Esophagus muscularis mucosa (tissue), 4 donors: ENCODE measurements at regions not wholly inside any gene's neighbourhood (a gene's known extent, or its start where the extent isn't known, plus 50 kb on each side); places are given as distances from the start of the nearest gene placed in this dataset.

Source experiments
- DNase-seq: peaks from one replicate; pipeline ENCODE4 v3.0.0-alpha.2; 2017; ENCODE audit errors: extremely low spot score
- H3K27ac ChIP-seq, 4 donors: fragments of 200-600 bp; sonication (generic); replicated peaks in 1 of 4; 1 replicate in 3 of 4; 2 replicates in 1 of 4; pipeline ENCODE4 v1.5.1; 2016 to 2019; ENCODE audit warnings: mild to moderate bottlenecking in 1 of 4
- H3K27me3 ChIP-seq, 4 donors: fragments of 200-600 bp; sonication (generic); one replicate each; pipeline versions ENCODE4 v1.5.1 to v1.6.0; 2016 to 2019
- H3K36me3 ChIP-seq, 4 donors: fragments of 200-600 bp; sonication (generic); one replicate each; pipeline ENCODE4 v1.5.1; 2016 to 2019
- H3K4me1 ChIP-seq, 4 donors: fragments of 200-600 bp; sonication (generic); one replicate each; pipeline ENCODE4 v1.5.1; 2016 to 2019
- H3K4me3 ChIP-seq, 4 donors: fragments of 200-600 bp; sonication (generic); 1 replicate in 2 of 4; 2 replicates in 2 of 4; pipeline ENCODE4 v1.5.1; 2016 to 2019; ENCODE audit warnings: mild to moderate bottlenecking in 4 of 4, moderate library complexity in 1 of 4
- H3K9me3 ChIP-seq, 4 donors: fragments of 200-600 bp; sonication (generic); 1 replicate in 3 of 4; 2 replicates in 1 of 4; pipeline ENCODE4 v1.5.1; 2016 to 2019
- CTCF ChIP-seq, 3 experiments: fragments of 200-600 bp in 2 of 3; fragments of 450-650 bp in 1 of 3; sonication (generic) in 2 of 3; IDR thresholded peaks; one replicate each; pipeline ENCODE4 v1.5.1; 2017 to 2019; ENCODE audit warnings: antibody characterized with exemption in 3 of 3, mild to moderate bottlenecking in 2 of 3, moderate library complexity in 1 of 3
- EP300 ChIP-seq: sonication (generic); formaldehyde crosslinking; IDR thresholded peaks from one replicate; pipeline ENCODE4 v1.6.1; 2017; ENCODE audit warnings: antibody characterized with exemption
- POLR2A ChIP-seq: fragments of 450-650 bp; IDR thresholded peaks from one replicate; pipeline ENCODE4 v1.6.1; 2017; ENCODE audit warnings: antibody characterized with exemption, moderate library complexity, mild to moderate bottlenecking, low read depth
- POLR2AphosphoS5 ChIP-seq, 2 donors: sonication (generic); formaldehyde crosslinking; IDR thresholded peaks; one replicate each; pipeline ENCODE4 v1.6.1; 2017; ENCODE audit warnings: antibody characterized with exemption in 2 of 2
- WGBS: methylation state at CpG from one replicate; pipeline ENCODE4 v1.1.5; 2018; 5-methylcytosine and 5-hydroxymethylcytosine counted together
- intact Hi-C: fragments of 100-400 bp; cut with DNase I; formaldehyde crosslinking; loops from one replicate; pipeline ENCODE4 v1.15.1; 2023

- WGBS, result 69% methylated on average over 7 of the region's 7 CpGs
Measured at GRCh38 chr2:11016735-11017388, 105.1 kb downstream of the KCNF1 start.

GRCh38 chr2:11017921-11018320 is 106.2 kb downstream of the KCNF1 start:
- TF ChIP-seq EP300, result no peak
- TF ChIP-seq POLR2A, result no peak
- no peak for TF ChIP-seq CTCF (IDR thresholded peaks at IDR 0.05)
- TF ChIP-seq POLR2AphosphoS5 (IDR thresholded peaks at IDR 0.05), result no peak
- H3K36me3 ChIP-seq, result no peaks in the 10 kb centered on the region
- DNase-seq, result no peak
- H3K27me3 ChIP-seq, result peaks cover 0 to 41% (median 2%) of the 10 kb centered on the region in 4 donors
- intact Hi-C loops, result no loop called here
- no peak overlapping the region for H3K4me3 ChIP-seq
- H3K4me1 ChIP-seq, result no peaks in the 10 kb centered on the region
- H3K9me3 ChIP-seq, result no peaks in the 10 kb centered on the region
- WGBS, result 82% methylated on average over 6 of the region's 8 CpGs
- H3K27ac ChIP-seq, result no peak overlapping the region

More at GRCh38 chr2:11016735-11017388, 105.1 kb downstream of the KCNF1 start:
- Histone ChIP-seq H3K9me3 (peaks cover 0 to 4% (median under 1%) of the 10 kb centered on the region in 4 donors), H3K36me3 (no peaks in the 10 kb centered on the region), H3K4me1 (no peaks in the 10 kb centered on the region), H3K4me3 (no peak overlapping the region), H3K27ac (no peak overlapping the region), H3K27me3 (peaks cover 0 to 41% (median 2%) of the 10 kb centered on the region in 4 donors)
- intact Hi-C loops, result no loop called here
- no peak for TF ChIP-seq POLR2A
- TF ChIP-seq POLR2AphosphoS5 (IDR thresholded peaks at IDR 0.05), result no peak
- TF ChIP-seq CTCF (IDR thresholded peaks at IDR 0.05), result no peak
- no peak for TF ChIP-seq EP300
- DNase-seq, result no peak

GRCh38 chr2:11018651-11019185 is 107.0 kb downstream of the KCNF1 start:
- no peaks in the 10 kb centered on the region for H3K4me1 ChIP-seq
- WGBS, result 57% methylated on average over 2 of the region's 3 CpGs
- H3K9me3 ChIP-seq, result no peaks in the 10 kb centered on the region
- no peak for DNase-seq
- no peaks in the 10 kb centered on the region for H3K36me3 ChIP-seq
- H3K27me3 ChIP-seq, result peaks cover 0 to 41% (median 2%) of the 10 kb centered on the region in 4 donors
- intact Hi-C loops, result no loop called here
- TF ChIP-seq CTCF (IDR thresholded peaks at IDR 0.05), result no peak
- no peak for TF ChIP-seq POLR2A
- no peak for TF ChIP-seq POLR2AphosphoS5 (IDR thresholded peaks at IDR 0.05)
- TF ChIP-seq EP300, result no peak
- H3K27ac ChIP-seq, result no peak overlapping the region
- H3K4me3 ChIP-seq, result no peak overlapping the region

- no peak for TF ChIP-seq POLR2A
- no peak for TF ChIP-seq CTCF (IDR thresholded peaks at IDR 0.05)
- no peak for TF ChIP-seq POLR2AphosphoS5 (IDR thresholded peaks at IDR 0.05)
- TF ChIP-seq EP300, result no peak
- H3K27ac ChIP-seq, result no peak overlapping the region
- DNase-seq, result no peak
- no peaks in the 10 kb centered on the region for H3K36me3 ChIP-seq
- no peaks in the 10 kb centered on the region for H3K4me1 ChIP-seq
- intact Hi-C loops, result no loop called here
- H3K9me3 ChIP-seq, result no peaks in the 10 kb centered on the region
- H3K27me3 ChIP-seq, result peaks cover 0 to 41% (median 2%) of the 10 kb centered on the region in 4 donors
- WGBS, result 74% methylated on average over 2 of the region's 2 CpGs
- H3K4me3 ChIP-seq, result no peak overlapping the region
Measured at GRCh38 chr2:11019614-11020013, 107.9 kb downstream of the KCNF1 start.

GRCh38 chr2:11022064-11022463 is 110.3 kb downstream of the KCNF1 start:
- Histone ChIP-seq H3K36me3 (no peaks in the 10 kb centered on the region), H3K27ac (no peak overlapping the region), H3K4me3 (no peak overlapping the region), H3K27me3 (peaks cover 0 to 26% (median 2%) of the 10 kb centered on the region in 4 donors), H3K9me3 (no peaks in the 10 kb centered on the region), H3K4me1 (no peaks in the 10 kb centered on the region)
- DNase-seq, result no peak
- intact Hi-C loops, result no loop called here
- TF ChIP-seq CTCF (IDR thresholded peaks at IDR 0.05) (no peak), EP300 (no peak), POLR2A (no peak), POLR2AphosphoS5 (IDR thresholded peaks at IDR 0.05) (no peak)
- WGBS, result 93% methylated on average over 6 of the region's 6 CpGs
